NCI-H187 treated with DMSO at 0.1 percent for 48 hours (cell line): ENCODE measurements at regions not wholly inside any gene's neighbourhood (a gene's known extent, or its start where the extent isn't known, plus 50 kb on each side); places are given as distances from the start of the nearest gene placed in this dataset.

ENCODE experiments used
- DNase-seq: peaks from one replicate; lab custom pipeline; 2025; lab: John Stamatoyannopoulos, UW

- no peak for DNase-seq
Measured at GRCh38 chr16:51085271-51085670, 65.8 kb downstream of the SALL1 start.

GRCh38 chr16:51084074-51084928, 66.8 kb downstream of the SALL1 start:
- no peak for DNase-seq

- DNase-seq, result no peak
Measured at GRCh38 chr16:51072591-51072990, 78.5 kb downstream of the SALL1 start.

GRCh38 chr16:51071326-51071725, 79.7 kb downstream of the SALL1 start:
- no peak for DNase-seq

- DNase-seq, result no peak
Measured at GRCh38 chr16:51067352-51067751, 83.7 kb downstream of the SALL1 start.

- DNase-seq, result no peak
Measured at GRCh38 chr16:51062039-51062438, 89.0 kb downstream of the SALL1 start.

- no peak for DNase-seq
Measured at GRCh38 chr16:51061328-51061727, 89.7 kb downstream of the SALL1 start.

GRCh38 chr16:51057969-51058337, 93.1 kb downstream of the SALL1 start:
- no peak for DNase-seq

GRCh38 chr16:51057102-51057793, 93.8 kb downstream of the SALL1 start:
- DNase-seq, result no peak

- no peak for DNase-seq
Measured at GRCh38 chr16:51056331-51056730, 94.7 kb downstream of the SALL1 start.

- no peak for DNase-seq
Measured at GRCh38 chr16:51055434-51055833, 95.6 kb downstream of the SALL1 start.

GRCh38 chr16:51053775-51054174, 97.3 kb downstream of the SALL1 start:
- no peak for DNase-seq

- no peak for DNase-seq
Measured at GRCh38 chr16:51051671-51052070, 99.4 kb downstream of the SALL1 start.

GRCh38 chr16:51050377-51050706, 100.7 kb downstream of the SALL1 start:
- no peak for DNase-seq

- DNase-seq, result no peak
Measured at GRCh38 chr16:51049678-51050376, 101.2 kb downstream of the SALL1 start.

- no peak for DNase-seq
Measured at GRCh38 chr16:51049276-51049675, 101.8 kb downstream of the SALL1 start.

- DNase-seq, result no peak
Measured at GRCh38 chr16:51048544-51048943, 102.5 kb downstream of the SALL1 start.

- no peak for DNase-seq
Measured at GRCh38 chr16:51045794-51046193, 105.3 kb downstream of the SALL1 start.

- no peak for DNase-seq
Measured at GRCh38 chr16:51045186-51045585, 105.9 kb downstream of the SALL1 start.

GRCh38 chr16:51041546-51041945, 109.5 kb downstream of the SALL1 start:
- DNase-seq, result no peak

- no peak for DNase-seq
Measured at GRCh38 chr16:51040637-51041036, 110.4 kb downstream of the SALL1 start.

GRCh38 chr16:51039638-51040331, 111.3 kb downstream of the SALL1 start:
- DNase-seq, result no peak
